ENCODE measurements at regions not wholly inside any gene's neighbourhood (a gene's known extent, or its start where the extent isn't known, plus 50 kb on each side); places are given as distances from the start of the nearest gene placed in this dataset.

- no peak for FAIRE-seq
- no peak for DNase-seq (ENCODE audit: low spot score)
These were observed 182.3 kb upstream of the BCL6 start for GRCh38 chr3:187927565-187927964.

- no peak for FAIRE-seq
- DNase-seq (ENCODE audit: low spot score) = no peak
These were observed 184.0 kb upstream of the BCL6 start for GRCh38 chr3:187929112-187929816.

- DNase-seq (ENCODE audit: low spot score) (no peak), FAIRE-seq (no peak)
These were observed 184.8 kb upstream of the BCL6 start for GRCh38 chr3:187930021-187930420.

- DNase-seq (ENCODE audit: low spot score) = peak; percentile 36
- peak; percentile 66 for FAIRE-seq
These were observed 185.8 kb upstream of the BCL6 start for GRCh38 chr3:187931101-187931500.

- FAIRE-seq (no peak), DNase-seq (ENCODE audit: low spot score) (no peak)
These were observed 186.6 kb upstream of the BCL6 start for GRCh38 chr3:187931770-187932278.

GRCh38 chr3:187932530-187932929 lies 187.3 kb upstream of the BCL6 start:
- DNase-seq (ENCODE audit: low spot score) (no peak), FAIRE-seq (no peak)

- no peak for FAIRE-seq
- no peak for DNase-seq (ENCODE audit: low spot score)
These were observed 190.4 kb upstream of the BCL6 start for GRCh38 chr3:187935623-187936156.

- no peak for DNase-seq (ENCODE audit: low spot score)
- no peak for FAIRE-seq
These were observed 191.4 kb upstream of the BCL6 start for GRCh38 chr3:187936676-187937075.

- FAIRE-seq (no peak), DNase-seq (ENCODE audit: low spot score) (no peak)
These were observed 194.6 kb upstream of the BCL6 start for GRCh38 chr3:187939891-187940290.

- FAIRE-seq (no peak), DNase-seq (ENCODE audit: low spot score) (no peak)
These were observed 196.0 kb upstream of the BCL6 start for GRCh38 chr3:187941135-187941847.

- DNase-seq (ENCODE audit: low spot score) (no peak), FAIRE-seq (no peak)
These were observed 196.6 kb upstream of the BCL6 start for GRCh38 chr3:187941848-187942194.

- DNase-seq (ENCODE audit: low spot score) (no peak), FAIRE-seq (no peak)
These were observed 197.5 kb upstream of the BCL6 start for GRCh38 chr3:187942658-187943241.

GRCh38 chr3:187943677-187944389 lies 198.6 kb upstream of the BCL6 start:
- FAIRE-seq (no peak), DNase-seq (ENCODE audit: low spot score) (no peak)

GRCh38 chr3:187944390-187945179 lies 199.3 kb upstream of the BCL6 start:
- no peak for DNase-seq (ENCODE audit: low spot score)
- no peak for FAIRE-seq

GRCh38 chr3:187945374-187945773 lies 200.1 kb upstream of the BCL6 start:
- FAIRE-seq (no peak), DNase-seq (ENCODE audit: low spot score) (no peak)

GRCh38 chr3:187946163-187946691 lies 201.0 kb upstream of the BCL6 start:
- FAIRE-seq (no peak), DNase-seq (ENCODE audit: low spot score) (no peak)

GRCh38 chr3:187946981-187947380 lies 201.7 kb upstream of the BCL6 start:
- DNase-seq (ENCODE audit: low spot score) (no peak), FAIRE-seq (no peak)

GRCh38 chr3:187947927-187948682 lies 202.8 kb upstream of the BCL6 start:
- no peak for FAIRE-seq
- DNase-seq (ENCODE audit: low spot score) = no peak

GRCh38 chr3:187949093-187949820 lies 204.0 kb upstream of the BCL6 start:
- DNase-seq (ENCODE audit: low spot score) (no peak), FAIRE-seq (no peak)
